ENCODE measurements at regions not wholly inside any gene's neighbourhood (a gene's known extent, or its start where the extent isn't known, plus 50 kb on each side); places are given as distances from the start of the nearest gene placed in this dataset.

DNA sequence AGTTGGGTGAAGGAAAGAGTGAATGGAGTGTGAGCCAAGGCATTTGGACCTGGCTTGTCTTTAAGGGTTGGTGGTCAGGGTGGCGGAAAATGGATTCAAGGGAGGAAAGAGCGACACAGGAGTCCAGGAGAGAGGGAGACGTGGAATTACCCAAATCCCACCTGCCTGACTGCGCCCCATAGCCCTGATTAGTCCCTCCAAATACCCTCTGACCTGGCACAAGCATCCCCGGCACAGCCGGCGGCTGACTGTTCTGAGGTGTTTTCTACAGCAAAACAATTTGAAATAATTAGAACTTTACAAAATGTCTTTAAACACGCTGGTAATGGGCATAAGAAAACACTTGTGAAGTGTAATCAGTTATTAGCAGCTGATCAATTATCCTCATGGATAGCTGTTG is 175.8 kb downstream of the PHETA1 start:
- POLR2A ChIA-PET, result no interaction called here
- DNase-seq (ENCODE audit: low read depth, low spot score), result no peak

More for the DNA sequence above, 175.8 kb downstream of the PHETA1 start:
- H3K9me3 ChIP-seq (ENCODE audit: control insufficient read depth in 1 of 2, insufficient read depth in 1 of 2, low read depth in 1 of 2, low read length in 2 of 2), result no peaks in the 10 kb centered on the region
- ChIA-PET RAD21 (ENCODE audit: low non-redundant PET in 1 of 2, low total read pairs in 2 of 2, uncharacterized antibody in 2 of 2, unreplicated experiment in 2 of 2) (no interaction called here), CTCF (no interaction called here)
- H3K27me3 ChIP-seq (ENCODE audit: insufficient read depth, low read length), result peaks cover 57% of the 10 kb centered on the region; the same call in 1 of the 2 replicates
- no peak overlapping the region for H3K27ac ChIP-seq (ENCODE audit: low read depth, low read length)
- intact Hi-C loops (cut with micrococcal nuclease), result no loop called here
- H3K9ac ChIP-seq (ENCODE audit: low read length), result no peak overlapping the region
- no peaks in the 10 kb centered on the region for H4K20me1 ChIP-seq (ENCODE audit: insufficient read depth)
- H3K9me2 ChIP-seq (ENCODE audit: insufficient read depth), result no peaks in the 10 kb centered on the region
- ATAC-seq, result no peak
- TF ChIP-seq, protein P1, sequence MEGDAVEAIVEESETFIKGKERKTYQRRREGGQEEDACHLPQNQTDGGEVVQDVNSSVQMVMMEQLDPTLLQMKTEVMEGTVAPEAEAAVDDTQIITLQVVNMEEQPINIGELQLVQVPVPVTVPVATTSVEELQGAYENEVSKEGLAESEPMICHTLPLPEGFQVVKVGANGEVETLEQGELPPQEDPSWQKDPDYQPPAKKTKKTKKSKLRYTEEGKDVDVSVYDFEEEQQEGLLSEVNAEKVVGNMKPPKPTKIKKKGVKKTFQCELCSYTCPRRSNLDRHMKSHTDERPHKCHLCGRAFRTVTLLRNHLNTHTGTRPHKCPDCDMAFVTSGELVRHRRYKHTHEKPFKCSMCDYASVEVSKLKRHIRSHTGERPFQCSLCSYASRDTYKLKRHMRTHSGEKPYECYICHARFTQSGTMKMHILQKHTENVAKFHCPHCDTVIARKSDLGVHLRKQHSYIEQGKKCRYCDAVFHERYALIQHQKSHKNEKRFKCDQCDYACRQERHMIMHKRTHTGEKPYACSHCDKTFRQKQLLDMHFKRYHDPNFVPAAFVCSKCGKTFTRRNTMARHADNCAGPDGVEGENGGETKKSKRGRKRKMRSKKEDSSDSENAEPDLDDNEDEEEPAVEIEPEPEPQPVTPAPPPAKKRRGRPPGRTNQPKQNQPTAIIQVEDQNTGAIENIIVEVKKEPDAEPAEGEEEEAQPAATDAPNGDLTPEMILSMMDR (IDR thresholded peaks at IDR 0.05 in 2 of 3, conservative IDR thresholded peaks at IDR 0.05 in 1 of 3; ENCODE audit: borderline replicate concordance in 1 of 3, insufficient read depth in 1 of 3, low read depth in 2 of 3, low read length in 2 of 3), result no peak
- TF ChIP-seq CEBPB (IDR thresholded peaks at IDR 0.05; ENCODE audit: low read depth) (no peak), POLR2AphosphoS5 (IDR thresholded peaks at IDR 0.05; ENCODE audit: low read depth, low read length) (no peak), RAD21 (IDR thresholded peaks at IDR 0.05; ENCODE audit: low read depth) (no peak), ZNF274 (IDR thresholded peaks at IDR 0.05; ENCODE audit: low read depth, low read length) (no peak)
- TF ChIP-seq, protein P2, sequence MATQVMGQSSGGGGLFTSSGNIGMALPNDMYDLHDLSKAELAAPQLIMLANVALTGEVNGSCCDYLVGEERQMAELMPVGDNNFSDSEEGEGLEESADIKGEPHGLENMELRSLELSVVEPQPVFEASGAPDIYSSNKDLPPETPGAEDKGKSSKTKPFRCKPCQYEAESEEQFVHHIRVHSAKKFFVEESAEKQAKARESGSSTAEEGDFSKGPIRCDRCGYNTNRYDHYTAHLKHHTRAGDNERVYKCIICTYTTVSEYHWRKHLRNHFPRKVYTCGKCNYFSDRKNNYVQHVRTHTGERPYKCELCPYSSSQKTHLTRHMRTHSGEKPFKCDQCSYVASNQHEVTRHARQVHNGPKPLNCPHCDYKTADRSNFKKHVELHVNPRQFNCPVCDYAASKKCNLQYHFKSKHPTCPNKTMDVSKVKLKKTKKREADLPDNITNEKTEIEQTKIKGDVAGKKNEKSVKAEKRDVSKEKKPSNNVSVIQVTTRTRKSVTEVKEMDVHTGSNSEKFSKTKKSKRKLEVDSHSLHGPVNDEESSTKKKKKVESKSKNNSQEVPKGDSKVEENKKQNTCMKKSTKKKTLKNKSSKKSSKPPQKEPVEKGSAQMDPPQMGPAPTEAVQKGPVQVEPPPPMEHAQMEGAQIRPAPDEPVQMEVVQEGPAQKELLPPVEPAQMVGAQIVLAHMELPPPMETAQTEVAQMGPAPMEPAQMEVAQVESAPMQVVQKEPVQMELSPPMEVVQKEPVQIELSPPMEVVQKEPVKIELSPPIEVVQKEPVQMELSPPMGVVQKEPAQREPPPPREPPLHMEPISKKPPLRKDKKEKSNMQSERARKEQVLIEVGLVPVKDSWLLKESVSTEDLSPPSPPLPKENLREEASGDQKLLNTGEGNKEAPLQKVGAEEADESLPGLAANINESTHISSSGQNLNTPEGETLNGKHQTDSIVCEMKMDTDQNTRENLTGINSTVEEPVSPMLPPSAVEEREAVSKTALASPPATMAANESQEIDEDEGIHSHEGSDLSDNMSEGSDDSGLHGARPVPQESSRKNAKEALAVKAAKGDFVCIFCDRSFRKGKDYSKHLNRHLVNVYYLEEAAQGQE (IDR thresholded peaks at IDR 0.05; ENCODE audit: low read depth), result no peak
- TF ChIP-seq, protein P3, sequence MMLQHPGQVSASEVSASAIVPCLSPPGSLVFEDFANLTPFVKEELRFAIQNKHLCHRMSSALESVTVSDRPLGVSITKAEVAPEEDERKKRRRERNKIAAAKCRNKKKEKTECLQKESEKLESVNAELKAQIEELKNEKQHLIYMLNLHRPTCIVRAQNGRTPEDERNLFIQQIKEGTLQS (IDR thresholded peaks at IDR 0.05), result no peak
- no peaks in the 10 kb centered on the region for H3K36me3 ChIP-seq (ENCODE audit: control insufficient read depth in 1 of 2, insufficient read depth in 2 of 2, low read length in 2 of 2)
- BruUV-seq (replicated peaks), result no TSS peak
- H3K79me2 ChIP-seq (ENCODE audit: insufficient read depth, low read length), result no peaks in the 10 kb centered on the region
- H3K4me3 ChIP-seq (replicated peaks in 1 of 2; ENCODE audit: low read depth in 1 of 2, low read length in 2 of 2), result no peak overlapping the region
- no peak overlapping the region for H2AFZ ChIP-seq (ENCODE audit: low read depth, low read length, poor library complexity, severe bottlenecking)
- H3K4me2 ChIP-seq (ENCODE audit: low read length), result no peak overlapping the region
- no peaks in the 10 kb centered on the region for H3K4me1 ChIP-seq (ENCODE audit: control insufficient read depth in 1 of 2, insufficient read depth in 2 of 2, low read length in 2 of 2)
